ENCODE measurements at regions not wholly inside any gene's neighbourhood (a gene's known extent, or its start where the extent isn't known, plus 50 kb on each side); places are given as distances from the start of the nearest gene placed in this dataset.

DNA sequence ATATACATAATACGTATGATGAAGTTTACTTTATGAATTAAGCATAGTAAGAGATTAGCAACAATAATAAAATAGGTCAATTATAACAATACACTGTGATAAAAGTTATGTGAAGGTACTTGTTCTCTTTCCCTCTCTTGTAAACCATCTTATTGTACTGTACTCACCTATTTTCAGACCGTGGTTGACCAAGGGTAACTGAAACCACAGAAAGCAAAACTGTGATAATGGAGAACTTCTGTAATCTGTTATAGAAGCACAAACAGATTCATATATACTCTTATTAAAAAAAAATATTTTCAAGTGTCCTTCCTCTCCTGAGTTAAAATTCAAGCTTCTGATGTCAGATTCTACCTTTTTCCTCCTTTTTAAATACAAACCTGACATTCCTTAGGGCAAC lies 1247.8 kb upstream of the SORCS1 start (continued):
- TF ChIP-seq, protein P1, sequence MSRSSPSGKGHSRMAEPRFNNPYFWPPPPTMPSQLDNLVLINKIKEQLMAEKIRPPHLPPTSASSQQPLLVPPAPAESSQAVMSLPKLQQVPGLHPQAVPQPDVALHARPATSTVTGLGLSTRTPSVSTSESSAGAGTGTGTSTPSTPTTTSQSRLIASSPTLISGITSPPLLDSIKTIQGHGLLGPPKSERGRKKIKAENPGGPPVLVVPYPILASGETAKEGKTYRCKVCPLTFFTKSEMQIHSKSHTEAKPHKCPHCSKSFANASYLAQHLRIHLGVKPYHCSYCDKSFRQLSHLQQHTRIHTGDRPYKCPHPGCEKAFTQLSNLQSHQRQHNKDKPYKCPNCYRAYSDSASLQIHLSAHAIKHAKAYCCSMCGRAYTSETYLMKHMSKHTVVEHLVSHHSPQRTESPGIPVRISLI (tag by site-specific recombination; IDR thresholded peaks at IDR 0.05) = no peak
- TF ChIP-seq, protein P2, sequence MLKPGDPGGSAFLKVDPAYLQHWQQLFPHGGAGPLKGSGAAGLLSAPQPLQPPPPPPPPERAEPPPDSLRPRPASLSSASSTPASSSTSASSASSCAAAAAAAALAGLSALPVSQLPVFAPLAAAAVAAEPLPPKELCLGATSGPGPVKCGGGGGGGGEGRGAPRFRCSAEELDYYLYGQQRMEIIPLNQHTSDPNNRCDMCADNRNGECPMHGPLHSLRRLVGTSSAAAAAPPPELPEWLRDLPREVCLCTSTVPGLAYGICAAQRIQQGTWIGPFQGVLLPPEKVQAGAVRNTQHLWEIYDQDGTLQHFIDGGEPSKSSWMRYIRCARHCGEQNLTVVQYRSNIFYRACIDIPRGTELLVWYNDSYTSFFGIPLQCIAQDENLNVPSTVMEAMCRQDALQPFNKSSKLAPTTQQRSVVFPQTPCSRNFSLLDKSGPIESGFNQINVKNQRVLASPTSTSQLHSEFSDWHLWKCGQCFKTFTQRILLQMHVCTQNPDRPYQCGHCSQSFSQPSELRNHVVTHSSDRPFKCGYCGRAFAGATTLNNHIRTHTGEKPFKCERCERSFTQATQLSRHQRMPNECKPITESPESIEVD (tag by site-specific recombination; IDR thresholded peaks at IDR 0.05) = no peak

DNA sequence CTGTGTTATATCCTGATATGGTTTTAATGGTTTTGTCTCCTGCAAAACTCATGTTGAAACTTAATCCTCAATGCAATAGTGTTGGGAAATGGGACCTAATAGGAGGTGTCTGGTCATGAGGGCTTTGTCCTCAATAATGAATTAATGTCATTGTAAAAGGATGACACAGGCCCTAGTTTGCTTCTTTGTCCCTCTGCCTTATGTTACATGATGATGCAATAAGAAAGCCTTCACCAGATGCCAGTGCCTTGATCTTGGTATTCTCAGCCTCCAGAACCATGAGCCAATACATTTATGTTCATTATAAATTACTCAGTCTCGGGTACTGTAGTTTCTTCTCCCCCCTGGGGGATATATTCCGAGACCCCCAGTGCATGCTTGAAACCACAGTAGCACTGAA lies 1247.4 kb upstream of the SORCS1 start:
- H3K27ac ChIP-seq (ENCODE audit: extremely low read depth, low read depth, low read length) = no peak overlapping the region
- no peaks in the 10 kb centered on the region for H3K9me3 ChIP-seq (ENCODE audit: control insufficient read depth, insufficient read depth, low read depth, low read length)
- no peak overlapping the region for H3K4me3 ChIP-seq (ENCODE audit: low read depth, low read length)
- TF ChIP-seq, protein P3, sequence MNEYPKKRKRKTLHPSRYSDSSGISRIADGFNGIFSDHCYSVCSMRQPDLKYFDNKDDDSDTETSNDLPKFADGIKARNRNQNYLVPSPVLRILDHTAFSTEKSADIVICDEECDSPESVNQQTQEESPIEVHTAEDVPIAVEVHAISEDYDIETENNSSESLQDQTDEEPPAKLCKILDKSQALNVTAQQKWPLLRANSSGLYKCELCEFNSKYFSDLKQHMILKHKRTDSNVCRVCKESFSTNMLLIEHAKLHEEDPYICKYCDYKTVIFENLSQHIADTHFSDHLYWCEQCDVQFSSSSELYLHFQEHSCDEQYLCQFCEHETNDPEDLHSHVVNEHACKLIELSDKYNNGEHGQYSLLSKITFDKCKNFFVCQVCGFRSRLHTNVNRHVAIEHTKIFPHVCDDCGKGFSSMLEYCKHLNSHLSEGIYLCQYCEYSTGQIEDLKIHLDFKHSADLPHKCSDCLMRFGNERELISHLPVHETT (tag by site-specific recombination; IDR thresholded peaks at IDR 0.05) = no peak
- ChIA-PET POLR2A (no interaction called here), CTCF (no interaction called here)
- H3K36me3 ChIP-seq (ENCODE audit: control insufficient read depth in 2 of 2, insufficient read depth in 1 of 2, low read length in 2 of 2) = no peaks in the 10 kb centered on the region
- no peaks in the 10 kb centered on the region for H3K4me1 ChIP-seq (ENCODE audit: control insufficient read depth, insufficient read depth, low read length)

DNA sequence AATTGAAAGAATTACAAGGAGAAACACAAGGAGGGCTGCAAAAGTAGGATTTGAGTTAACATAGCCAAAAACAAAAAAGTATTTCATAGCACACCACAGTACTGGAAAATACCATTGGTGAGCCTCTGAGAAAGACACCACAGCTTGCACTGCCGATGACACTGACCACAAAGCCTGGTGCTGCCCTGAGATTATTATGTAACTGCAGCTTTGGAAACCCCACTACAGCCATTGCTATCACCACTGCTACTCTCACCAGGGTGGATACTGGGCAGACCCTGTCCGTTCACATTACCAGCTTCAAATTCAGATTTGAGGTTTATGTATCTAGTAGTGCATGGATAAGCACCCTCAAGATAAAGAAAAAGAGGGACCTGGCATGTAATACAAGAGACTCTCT lies 1246.7 kb upstream of the SORCS1 start:
- H3K4me3 ChIP-seq (ENCODE audit: low read depth, low read length) = no peak overlapping the region
- CTCF ChIA-PET = no interaction called here
- no peaks in the 10 kb centered on the region for H3K9me3 ChIP-seq (ENCODE audit: control insufficient read depth, insufficient read depth, low read depth, low read length)
- TF ChIP-seq ZNF776 (tag by site-specific recombination; IDR thresholded peaks at IDR 0.05; ENCODE audit: borderline replicate concordance) (no peak), ZNF707 (tag by site-specific recombination; IDR thresholded peaks at IDR 0.05) (no peak), ZNF768 (tag by site-specific recombination; IDR thresholded peaks at IDR 0.05) (no peak), ZNF629 (tag by site-specific recombination; IDR thresholded peaks at IDR 0.05) (no peak), ZNF549 (tag by site-specific recombination; IDR thresholded peaks at IDR 0.05) (no peak), ZNF585B (tag by site-specific recombination; IDR thresholded peaks at IDR 0.05) (no peak), ZBTB20 (tag by site-specific recombination; IDR thresholded peaks at IDR 0.05) (no peak), ZNF529 (tag by site-specific recombination; IDR thresholded peaks at IDR 0.05; ENCODE audit: insufficient replicate concordance) (no peak), BCL11A (tag by site-specific recombination; IDR thresholded peaks at IDR 0.05; ENCODE audit: low read depth) (no peak), ZNF354C (tag by site-specific recombination; IDR thresholded peaks at IDR 0.05; ENCODE audit: borderline replicate concordance, low read depth) (no peak), ZNF561 (tag by site-specific recombination; IDR thresholded peaks at IDR 0.05; ENCODE audit: borderline replicate concordance) (no peak), ZNF248 (tag by site-specific recombination; IDR thresholded peaks at IDR 0.05) (no peak), ZNF423 (tag by site-specific recombination; IDR thresholded peaks at IDR 0.05) (no peak)
- TF ChIP-seq, protein P4, sequence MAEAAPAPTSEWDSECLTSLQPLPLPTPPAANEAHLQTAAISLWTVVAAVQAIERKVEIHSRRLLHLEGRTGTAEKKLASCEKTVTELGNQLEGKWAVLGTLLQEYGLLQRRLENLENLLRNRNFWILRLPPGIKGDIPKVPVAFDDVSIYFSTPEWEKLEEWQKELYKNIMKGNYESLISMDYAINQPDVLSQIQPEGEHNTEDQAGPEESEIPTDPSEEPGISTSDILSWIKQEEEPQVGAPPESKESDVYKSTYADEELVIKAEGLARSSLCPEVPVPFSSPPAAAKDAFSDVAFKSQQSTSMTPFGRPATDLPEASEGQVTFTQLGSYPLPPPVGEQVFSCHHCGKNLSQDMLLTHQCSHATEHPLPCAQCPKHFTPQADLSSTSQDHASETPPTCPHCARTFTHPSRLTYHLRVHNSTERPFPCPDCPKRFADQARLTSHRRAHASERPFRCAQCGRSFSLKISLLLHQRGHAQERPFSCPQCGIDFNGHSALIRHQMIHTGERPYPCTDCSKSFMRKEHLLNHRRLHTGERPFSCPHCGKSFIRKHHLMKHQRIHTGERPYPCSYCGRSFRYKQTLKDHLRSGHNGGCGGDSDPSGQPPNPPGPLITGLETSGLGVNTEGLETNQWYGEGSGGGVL (tag by site-specific recombination; IDR thresholded peaks at IDR 0.05) = no peak
- TF ChIP-seq, protein P1 (tag by site-specific recombination; IDR thresholded peaks at IDR 0.05) = no peak
- TF ChIP-seq, protein P5, sequence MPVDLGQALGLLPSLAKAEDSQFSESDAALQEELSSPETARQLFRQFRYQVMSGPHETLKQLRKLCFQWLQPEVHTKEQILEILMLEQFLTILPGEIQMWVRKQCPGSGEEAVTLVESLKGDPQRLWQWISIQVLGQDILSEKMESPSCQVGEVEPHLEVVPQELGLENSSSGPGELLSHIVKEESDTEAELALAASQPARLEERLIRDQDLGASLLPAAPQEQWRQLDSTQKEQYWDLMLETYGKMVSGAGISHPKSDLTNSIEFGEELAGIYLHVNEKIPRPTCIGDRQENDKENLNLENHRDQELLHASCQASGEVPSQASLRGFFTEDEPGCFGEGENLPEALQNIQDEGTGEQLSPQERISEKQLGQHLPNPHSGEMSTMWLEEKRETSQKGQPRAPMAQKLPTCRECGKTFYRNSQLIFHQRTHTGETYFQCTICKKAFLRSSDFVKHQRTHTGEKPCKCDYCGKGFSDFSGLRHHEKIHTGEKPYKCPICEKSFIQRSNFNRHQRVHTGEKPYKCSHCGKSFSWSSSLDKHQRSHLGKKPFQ (tag by site-specific recombination; IDR thresholded peaks at IDR 0.05) = no peak
- TF ChIP-seq, protein P6, sequence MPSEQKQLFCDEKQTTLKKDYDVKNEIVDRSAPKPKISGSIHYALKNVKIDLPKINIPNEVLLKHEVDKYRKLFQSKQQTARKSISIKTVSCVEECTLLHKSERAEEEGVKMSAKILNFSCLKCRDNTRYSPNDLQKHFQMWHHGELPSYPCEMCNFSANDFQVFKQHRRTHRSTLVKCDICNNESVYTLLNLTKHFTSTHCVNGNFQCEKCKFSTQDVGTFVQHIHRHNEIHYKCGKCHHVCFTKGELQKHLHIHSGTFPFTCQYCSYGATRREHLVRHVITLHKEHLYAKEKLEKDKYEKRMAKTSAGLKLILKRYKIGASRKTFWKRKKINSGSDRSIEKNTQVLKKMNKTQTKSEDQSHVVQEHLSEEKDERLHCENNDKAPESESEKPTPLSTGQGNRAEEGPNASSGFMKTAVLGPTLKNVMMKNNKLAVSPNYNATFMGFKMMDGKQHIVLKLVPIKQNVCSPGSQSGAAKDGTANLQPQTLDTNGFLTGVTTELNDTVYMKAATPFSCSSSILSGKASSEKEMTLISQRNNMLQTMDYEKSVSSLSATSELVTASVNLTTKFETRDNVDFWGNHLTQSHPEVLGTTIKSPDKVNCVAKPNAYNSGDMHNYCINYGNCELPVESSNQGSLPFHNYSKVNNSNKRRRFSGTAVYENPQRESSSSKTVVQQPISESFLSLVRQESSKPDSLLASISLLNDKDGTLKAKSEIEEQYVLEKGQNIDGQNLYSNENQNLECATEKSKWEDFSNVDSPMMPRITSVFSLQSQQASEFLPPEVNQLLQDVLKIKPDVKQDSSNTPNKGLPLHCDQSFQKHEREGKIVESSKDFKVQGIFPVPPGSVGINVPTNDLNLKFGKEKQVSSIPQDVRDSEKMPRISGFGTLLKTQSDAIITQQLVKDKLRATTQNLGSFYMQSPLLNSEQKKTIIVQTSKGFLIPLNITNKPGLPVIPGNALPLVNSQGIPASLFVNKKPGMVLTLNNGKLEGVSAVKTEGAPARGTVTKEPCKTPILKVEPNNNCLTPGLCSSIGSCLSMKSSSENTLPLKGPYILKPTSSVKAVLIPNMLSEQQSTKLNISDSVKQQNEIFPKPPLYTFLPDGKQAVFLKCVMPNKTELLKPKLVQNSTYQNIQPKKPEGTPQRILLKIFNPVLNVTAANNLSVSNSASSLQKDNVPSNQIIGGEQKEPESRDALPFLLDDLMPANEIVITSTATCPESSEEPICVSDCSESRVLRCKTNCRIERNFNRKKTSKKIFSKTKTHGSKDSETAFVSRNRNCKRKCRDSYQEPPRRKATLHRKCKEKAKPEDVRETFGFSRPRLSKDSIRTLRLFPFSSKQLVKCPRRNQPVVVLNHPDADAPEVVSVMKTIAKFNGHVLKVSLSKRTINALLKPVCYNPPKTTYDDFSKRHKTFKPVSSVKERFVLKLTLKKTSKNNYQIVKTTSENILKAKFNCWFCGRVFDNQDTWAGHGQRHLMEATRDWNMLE (tag by site-specific recombination; conservative IDR thresholded peaks at IDR 0.05; ENCODE audit: low read depth) = no peak

More for the DNA sequence above, 1246.7 kb upstream of the SORCS1 start:
- H3K36me3 ChIP-seq (ENCODE audit: control insufficient read depth in 2 of 2, insufficient read depth in 1 of 2, low read length in 2 of 2) = no peaks in the 10 kb centered on the region
- H3K27ac ChIP-seq (ENCODE audit: extremely low read depth, low read depth, low read length) = no peak overlapping the region
- POLR2A ChIA-PET = no interaction called here
- H3K4me1 ChIP-seq (ENCODE audit: control insufficient read depth, insufficient read depth, low read length) = no peaks in the 10 kb centered on the region
